ENCODE measurements at regions not wholly inside any gene's neighbourhood (a gene's known extent, or its start where the extent isn't known, plus 50 kb on each side); places are given as distances from the start of the nearest gene placed in this dataset.
A peak's percentile ranks its signal among the peaks of the same experiment; 100 is the strongest.

DNA sequence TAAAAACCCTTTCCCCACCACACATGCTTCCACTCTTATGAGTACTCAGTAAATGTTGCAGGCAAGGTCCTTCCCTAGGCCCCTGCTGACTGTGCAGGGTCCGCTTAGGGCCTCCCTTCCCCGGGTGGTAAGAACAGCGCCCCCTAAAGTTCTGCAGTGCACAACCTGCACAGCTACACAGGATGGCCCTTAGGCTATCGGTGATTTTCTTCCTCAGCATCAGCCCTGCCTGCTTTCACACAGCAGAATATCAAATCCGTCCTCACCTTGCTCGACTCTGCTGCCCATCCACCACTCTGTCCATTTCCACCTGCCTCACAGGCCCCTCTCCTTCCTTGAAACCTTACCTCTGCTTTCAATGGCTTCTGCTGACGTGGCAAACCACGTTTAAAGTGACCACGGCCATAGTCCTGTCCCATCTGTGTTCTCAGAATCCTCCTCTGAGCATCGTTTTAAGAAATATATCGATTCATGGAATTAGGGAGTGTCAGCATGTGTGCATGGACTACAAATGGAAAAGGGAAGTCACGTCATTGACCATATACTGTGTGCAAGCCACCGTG lies 51.4 kb upstream of the TMEM132E start:
- DNase-seq = no peak

DNA sequence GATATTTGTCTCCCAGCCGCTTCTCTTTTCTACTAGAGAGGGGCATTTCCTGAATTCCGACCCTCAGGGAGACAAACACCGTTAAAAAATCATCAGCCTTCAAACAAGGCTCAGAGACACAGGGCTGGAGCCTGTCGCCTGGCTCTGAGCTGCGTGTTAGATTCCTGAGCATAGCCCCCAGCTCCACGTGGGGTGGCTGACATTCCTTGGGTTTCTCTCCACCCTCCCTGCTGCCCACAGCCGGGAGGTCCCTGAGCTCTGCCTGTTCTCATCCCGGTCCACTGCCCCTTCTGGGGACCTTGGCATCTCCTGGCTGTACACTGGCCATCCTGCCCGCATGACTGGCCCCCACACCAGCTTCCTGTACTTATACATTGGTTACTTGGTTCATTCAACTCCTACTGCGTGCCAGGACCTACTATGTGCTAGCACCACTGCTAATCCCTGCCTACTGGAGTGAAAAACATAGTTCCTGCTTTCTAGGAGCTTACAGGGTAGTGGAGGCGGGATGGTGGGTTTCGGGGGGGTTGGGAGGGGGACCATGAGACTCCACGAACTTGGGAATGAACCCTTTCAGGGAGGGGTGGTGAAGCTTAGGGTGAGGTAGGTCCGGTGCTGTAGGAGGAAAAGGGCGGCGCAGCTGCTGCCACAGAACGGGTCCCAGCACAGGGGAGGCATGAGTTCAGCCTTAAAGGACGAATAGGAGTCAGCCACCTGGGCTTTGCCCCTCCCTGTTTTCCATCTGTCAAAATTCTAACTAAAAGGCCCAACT lies 52.1 kb upstream of the TMEM132E start:
- DNase-seq = no peak

DNA sequence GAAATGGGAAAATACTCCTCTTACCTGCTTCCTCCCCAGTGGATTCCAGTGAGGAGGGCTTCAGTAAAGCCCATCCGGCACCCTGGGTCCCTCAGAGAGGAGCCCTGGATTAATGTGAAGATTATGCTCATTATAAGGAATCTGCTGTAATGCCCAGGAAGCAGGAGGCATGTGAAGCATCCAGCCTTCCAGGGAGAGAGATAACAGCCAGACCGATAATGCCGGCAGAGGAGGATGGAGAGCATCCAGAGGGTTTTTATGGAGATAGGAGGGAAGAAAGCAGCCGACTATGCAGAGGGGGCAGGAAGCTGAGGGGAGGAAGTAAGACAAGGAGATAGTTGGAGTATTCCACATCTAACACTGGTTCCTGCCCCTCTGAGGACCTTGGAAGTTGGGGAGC lies 53.7 kb upstream of the TMEM132E start:
- no peak for DNase-seq

DNA sequence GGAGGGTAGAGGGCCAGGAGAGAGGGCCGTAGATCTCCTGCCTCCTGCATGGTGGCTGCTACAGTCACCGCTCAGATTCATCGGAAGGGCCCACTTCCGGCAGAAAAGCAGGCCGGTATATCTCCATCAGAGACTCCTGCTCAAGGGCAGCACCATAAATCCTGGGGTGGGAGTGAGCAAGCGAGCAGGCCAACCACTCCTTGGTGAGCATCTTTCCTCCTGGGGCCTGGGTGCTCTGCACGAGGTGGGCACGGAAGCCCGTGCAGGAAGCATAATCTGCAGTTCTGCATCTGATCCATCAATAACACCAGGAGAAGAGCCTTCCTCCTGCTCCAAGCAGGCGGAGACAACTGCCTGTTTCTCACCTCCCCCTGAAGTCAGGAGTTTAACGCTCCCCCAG lies 57.4 kb upstream of the TMEM132E start:
- DNase-seq = no peak

DNA sequence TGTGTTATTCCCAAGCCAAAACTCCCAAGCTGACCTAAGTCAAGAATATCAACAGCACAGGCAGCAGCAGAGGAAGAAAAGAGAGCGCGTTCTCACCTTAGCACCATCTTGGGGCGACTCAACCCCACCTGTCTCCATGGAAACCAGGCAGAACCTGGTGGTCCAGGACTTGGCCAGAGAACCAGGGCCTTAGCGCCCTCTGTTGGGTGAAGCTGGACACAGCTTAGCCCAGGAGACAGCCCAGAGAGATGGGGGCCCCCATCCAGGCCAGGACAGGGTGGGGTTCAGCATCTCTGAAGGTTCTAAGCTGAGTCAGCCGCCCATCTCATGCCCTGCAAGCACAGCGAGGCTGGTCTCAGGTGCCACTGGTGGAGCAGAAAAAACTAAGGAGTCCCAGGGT lies 60.1 kb upstream of the TMEM132E start:
- no peak for DNase-seq

DNA sequence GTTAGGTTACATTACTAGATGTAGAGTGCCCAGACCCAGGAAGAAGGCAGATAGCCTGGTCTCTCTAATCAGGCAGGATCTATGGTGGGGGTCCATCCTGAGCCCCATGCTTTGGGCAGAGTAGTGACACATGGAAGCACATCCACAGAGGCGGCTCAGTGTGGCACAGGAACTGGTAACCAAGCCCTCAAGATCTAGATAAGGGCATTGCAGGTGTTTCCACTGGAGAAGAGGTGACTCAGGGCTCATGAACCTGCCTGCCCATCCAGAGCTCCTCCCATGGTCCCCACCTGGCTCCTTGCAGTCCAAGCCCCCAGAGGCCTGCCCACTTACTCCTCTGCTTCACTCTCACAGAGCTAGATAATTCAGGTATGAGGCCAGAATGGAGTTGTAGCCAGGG lies 62.0 kb upstream of the TMEM132E start:
- no peak for DNase-seq

DNA sequence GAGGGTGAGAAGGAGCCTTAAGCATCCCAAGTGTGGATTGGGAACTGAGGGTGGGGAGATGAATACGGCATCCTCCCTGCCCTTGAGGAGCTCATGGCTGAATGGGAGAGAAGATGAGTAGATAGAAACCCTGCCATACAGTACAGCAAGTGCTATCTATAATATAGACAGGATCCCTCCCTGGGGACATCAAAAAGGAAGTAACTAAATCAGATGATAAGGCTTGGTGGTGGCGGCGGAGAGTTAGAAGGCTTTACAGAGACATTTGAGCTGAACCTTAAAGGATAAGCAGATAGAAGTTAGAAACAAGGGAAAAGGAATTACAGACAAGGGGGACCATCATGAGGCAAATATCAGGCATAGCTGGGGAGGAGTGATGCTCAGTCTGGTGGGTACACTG lies 67.5 kb upstream of the TMEM132E start:
- DNase-seq = no peak

DNA sequence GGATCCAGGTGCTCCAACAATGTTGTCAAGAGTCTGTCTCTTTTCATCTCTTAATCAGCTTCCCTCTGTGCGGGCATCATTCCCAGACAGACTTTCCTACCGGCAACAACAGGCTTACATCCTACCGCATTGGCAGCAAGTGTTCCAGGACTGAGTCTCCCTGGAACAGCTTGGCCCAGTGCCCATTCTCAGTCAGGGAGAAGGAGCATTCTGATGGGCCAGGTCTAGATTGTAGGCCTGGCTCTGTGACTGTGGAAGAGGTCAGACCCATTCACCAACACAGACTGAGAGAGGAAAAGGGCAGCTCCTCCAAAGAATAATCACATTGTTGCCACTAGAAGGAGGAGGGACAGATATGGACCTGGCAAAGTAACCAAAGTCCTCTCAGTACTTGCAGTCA lies 68.1 kb upstream of the TMEM132E start:
- DNase-seq = no peak

DNA sequence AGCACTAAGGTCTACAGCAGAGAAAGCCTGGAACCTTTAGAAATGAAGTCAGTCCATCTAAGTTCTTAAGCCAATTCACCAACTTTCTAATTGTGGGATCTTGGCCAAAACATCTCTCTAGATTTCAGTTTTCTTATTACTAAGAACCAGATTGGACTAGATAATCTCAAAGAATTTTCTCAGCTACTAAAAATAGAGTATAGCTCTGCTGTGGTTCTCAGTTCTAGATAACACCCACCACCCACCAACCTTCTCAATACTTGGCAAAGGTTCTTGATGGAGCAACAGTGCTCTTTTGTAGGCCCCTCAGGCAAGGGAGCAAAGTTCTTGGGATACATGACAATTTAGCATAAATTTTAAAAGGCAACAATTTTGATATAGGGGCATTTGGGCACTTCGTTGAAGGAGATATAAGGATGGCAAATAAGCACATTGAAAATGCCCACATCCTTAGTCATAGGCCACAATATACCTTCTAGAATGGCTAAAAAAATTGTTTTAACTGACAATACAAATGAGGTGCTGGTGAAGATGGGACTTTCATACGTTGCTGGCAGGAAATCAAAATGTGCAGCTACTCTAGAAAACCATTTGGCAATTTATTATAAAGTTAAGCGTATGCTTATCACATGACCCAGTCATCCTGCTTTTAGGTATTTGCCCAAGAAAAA lies 74.4 kb upstream of the TMEM132E start:
- DNase-seq = no peak

DNA sequence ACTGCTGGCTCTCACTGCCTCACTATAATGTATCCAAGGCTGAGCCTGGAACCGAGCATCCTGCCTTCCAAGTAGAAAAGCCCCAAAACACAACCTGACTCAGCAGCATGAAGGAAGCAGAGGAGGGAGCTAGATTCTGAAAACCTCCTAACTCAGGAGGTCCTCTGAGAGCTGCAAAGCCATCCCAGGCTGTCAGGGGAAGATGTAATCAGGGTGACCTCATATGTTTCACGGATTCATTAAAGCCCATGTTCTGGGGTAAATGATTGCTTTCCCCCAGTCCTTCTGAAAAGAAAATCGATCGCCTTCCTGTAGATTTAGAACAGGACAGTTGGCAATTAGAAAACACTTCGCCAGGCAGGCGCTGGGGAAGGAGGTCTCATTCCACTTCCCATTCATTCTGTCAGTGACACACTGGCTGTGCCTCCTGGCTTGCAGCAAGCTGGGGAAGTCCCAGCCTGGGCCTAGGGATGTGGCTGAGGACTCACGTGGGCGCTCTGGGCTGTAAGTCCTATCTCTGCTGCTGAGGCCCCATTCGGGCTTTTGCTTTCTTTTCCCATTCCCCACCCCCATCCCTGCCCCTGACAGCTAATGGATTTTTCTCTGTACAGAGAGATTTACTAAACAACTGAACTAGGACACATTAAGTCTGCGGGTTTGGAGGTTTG lies 75.7 kb upstream of the TMEM132E start:
- DNase-seq = no peak

DNA sequence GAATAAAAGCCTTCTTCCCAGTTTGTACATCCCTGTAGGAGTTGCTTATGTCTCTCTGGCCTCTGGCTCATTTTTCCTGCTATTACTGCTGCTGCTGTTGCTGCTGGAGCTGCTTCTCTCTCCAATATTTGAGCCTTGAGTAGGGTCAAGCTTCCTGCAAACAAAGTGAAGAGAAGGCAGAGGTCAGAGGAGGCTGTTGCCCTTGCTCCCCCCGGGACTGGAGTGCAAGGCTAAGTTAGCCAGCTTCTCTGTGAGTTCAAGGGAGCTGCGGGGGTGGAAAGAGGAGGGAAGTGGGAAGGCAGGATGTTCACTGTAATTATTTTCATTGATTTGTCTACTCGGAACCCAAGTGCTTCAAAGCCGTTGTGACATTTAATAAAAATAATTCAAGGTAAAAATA lies 77.0 kb upstream of the TMEM132E start:
- DNase-seq = no peak

DNA sequence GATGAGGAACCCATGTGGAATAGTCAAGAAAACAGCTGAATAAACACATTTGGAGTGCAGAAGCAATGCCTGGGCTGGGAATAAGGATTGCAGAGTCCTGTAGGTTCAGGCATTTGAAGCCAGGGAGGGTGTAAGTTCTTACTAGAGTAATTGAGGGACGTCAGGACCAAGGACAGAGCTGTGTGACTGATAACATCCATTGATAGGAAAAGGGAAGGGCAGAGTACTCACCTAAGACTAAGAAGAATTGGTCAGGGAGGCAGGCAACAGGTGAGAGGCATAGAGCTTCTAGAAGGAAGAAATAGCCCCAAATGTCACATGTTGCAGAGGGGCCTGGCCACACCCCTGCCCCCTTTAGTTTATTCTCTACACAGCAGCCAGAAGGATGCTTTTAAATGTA lies 79.8 kb upstream of the TMEM132E start:
- peak in 1 of 5 donors; percentile 6 for DNase-seq

DNA sequence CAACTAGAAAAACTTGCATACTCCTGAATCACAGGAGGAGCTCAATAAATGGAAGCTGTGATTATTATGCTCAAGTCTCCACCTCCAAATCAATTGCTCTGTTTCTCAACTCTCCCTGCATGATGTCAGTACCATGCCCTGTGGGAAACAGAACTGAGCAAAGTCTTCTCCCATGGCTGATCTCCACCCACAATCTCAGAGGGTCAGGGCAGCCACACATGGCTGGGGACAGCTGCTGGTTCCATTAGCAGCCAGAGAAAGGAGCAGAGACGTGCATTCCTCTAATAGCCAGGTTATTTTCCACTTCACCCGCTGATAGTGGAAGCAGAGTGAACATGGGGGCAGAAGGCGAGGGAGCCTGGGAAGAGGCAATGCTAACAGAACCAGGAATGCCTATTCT lies 85.5 kb upstream of the TMEM132E start:
- no peak for DNase-seq

DNA sequence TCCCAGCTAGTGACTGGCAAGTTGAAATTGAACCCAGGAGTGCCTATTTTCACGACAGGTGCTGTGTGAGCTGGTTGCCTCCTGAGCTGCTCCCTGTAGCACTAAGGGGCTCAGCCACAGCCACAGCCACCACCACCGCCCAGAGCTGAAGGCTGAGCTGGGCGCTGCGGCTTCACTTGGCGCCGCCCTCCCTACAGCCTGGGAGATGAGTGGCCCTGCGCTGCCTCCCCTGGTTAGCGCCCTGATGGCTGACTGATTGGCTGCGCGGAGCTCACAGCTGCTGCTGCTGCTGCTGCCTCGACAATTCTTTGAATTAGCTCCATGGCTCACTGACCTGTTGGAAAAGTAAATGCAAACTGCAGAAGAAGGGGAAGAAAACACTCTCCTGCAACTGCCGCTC lies 91.8 kb upstream of the TMEM132E start:
- no peak for DNase-seq

DNA sequence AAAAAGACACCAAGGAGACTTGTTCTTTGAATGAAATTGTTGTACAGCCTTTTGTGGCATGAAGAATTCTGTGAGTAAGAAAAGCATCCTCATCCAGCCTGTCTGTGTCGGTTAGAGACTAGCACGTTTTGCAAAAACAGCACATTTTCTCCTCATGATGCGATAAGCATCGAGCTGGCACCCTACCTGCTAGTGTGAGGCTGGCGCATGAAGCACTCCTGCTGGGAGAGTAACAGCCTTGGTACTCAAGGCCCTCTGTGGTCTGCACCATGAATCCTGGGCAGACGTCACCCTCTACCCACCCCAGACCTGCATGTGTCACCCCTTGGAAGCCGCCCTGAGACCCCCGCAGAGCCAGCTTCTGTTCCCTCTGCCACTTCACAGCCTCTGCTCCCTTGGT lies 92.6 kb upstream of the TMEM132E start:
- DNase-seq = no peak

DNA sequence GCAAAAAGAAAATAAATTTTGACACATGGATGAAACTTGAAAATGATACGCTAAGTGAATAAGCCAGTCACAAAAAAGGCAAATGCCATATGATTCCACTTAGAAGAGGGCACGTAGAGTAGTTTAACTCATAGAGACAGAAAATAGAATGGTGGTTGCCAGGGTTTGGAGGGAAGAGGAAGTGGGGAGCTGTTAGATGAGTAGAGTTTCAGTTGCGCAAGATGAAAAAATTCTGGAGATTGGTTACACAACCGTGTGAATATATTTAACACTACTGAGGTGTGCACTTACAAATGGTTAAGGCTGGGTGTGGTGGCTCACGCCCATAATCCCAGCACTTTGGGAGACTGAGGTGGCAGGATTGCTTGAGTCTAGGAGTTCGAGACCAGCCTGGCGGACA lies 93.4 kb upstream of the TMEM132E start:
- DNase-seq = peak in 1 of 5 donors; percentile 30

DNA sequence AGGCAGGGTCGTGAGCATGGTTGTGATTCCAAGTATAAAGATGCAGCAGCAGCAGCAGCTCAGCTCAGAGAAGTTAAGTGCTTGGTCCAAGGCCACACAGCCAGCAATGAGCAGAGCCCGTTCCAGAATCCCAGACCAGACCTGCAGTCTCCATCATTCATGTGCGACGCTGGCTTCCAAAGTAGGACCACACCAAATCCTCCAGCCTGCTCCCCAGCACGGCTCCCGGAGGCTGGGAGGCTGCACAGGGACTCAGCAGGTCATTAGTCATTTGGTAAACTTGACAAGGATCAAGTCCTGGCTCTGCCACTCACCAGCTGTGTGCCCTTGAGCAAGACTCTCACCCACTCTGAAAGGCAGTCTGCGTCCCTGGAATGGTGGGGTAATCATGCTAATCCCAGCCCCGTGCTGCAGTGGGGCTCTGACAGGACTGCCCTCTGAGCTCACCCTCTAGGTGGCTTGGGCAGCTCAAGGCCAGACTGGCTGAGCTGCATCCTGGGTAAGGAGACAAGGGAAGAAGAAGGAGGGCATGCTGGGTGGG lies 95.1 kb upstream of the TMEM132E start:
- no peak for DNase-seq

DNA sequence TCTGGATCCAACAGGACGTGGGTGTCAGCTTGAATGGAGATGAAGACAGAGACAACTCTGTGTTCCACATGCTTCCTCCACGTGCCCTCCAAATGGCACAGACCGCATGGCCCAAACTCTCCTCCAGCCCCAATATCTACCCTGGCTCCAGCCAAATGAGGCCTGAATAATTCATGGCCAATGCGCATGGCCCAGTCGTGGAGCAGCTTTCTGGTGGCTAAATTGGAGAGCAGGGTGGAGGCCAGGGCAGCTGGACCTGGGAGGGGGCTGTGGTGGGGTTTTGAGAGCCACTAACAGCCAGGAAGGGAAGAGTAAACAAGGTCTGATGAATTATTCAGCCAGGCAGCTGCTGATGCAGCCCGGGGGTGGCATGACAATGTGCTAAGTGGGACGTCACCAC lies 96.7 kb upstream of the TMEM132E start:
- DNase-seq = no peak

DNA sequence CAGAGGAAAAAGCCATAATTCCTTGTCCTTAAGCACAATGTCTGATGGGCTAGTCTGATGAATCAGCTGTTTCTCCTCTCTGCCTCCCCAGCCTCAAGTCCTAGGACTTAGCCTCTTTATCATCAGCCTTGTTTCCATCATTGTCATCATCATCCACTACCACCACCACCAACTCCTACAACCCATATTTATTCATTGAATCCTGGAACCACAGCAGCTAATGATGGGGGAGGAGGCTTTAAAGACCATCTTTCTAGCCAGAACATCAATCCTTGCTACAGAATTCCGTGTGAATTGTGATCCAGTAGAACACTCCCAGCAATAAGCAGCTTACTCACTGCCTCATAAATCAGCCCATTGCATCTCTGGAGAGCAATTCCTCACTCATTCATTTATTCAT lies 97.6 kb upstream of the TMEM132E start:
- DNase-seq = no peak

DNA sequence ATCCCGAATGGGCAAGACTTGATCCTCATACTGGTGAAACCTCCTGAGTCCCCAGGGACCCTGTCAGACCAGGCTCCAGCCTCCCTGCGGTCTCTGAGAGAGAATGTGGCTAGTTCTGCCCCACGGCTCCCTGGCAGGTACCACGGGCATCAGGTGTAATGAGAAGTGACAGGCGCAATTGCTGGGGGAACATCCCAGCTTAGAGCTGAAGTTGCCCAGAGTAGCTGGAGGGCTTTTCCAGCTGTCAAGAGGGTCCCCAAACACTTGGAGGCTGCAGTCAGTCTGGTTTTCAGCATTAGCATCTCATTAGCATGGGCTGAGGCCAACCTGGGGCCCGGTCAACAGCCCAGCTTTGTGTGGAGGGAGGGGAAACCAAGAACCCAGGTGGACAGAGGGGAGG lies 100.0 kb upstream of the TMEM132E start:
- no peak for DNase-seq

DNA sequence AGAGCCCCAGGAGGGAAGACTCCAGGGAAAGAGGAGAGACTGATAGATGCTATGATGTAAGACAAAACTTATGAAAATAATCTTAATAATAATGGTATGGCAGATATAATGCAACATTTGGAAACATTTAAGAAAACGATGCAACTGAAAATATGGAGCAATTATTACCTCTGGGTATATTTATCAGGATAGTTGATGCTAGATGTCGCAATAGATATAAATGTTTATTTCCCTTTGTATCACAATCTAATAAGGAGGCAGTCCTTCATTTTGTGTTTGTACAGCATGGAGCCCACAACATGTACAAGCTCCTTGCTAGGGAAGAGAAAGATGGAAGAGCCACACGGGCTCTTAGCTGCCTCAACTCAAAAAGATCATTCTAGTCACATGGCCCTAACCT lies 101.1 kb upstream of the TMEM132E start:
- DNase-seq = no peak

DNA sequence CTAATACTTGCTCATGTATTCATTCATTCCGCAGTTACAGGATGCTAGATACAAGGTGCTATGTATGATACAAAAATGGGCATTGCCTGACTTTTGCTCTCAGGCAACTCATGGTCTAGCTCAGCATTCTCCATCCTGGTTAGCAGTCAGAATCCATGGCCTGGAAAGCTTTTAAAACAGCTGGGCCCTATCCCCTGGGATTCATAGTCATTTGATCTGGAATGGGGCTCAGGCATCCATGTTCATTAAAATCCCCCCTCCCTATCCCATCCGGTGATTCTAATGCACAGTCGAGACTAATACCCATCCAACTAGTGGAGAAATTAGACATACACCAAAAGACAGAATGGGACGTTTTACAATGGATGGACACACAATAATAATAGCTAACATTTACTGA lies 104.1 kb upstream of the TMEM132E start:
- DNase-seq = no peak

DNA sequence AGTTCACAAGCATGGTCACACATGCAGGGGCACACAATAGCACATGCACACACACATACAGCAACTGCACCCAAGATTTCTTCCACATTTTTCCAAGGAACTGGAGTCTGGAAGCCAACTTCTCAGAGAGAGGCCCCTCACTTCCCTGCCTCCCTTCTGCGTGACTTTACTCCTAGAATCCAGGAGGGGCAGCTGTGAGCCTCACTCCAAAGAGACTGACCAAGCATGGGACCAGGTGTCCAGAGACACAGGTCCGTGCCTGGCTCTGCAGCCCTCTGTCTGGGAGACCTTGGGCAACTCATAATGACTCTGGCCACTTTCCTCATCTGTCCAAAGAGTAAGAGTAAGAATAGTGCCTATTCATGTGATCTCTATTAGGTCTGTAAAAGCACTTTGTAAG lies 104.7 kb upstream of the TMEM132E start:
- DNase-seq = no peak

DNA sequence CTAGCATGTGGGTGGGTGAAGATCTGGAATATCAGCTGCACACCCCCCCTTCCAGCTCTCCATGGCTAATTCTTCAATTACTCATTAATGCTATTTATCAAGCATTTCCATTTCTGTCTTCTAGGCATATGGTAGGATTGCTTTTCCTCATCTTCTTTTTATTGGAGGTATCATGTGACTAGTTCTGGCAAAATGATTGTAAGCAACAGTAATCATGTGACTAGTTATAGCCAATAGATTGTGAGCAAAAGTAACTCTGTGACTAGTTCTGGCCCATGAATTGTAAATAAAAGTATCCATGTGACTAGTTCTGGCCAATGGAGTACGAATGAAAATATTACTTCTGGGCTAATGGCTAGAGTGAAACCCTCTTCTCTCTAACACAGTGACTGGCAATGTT lies 107.0 kb upstream of the TMEM132E start:
- no peak for DNase-seq

All from T-helper 1 cell (primary cell).